Hepatocyte (in vitro differentiated cells): ENCODE measurements at regions not wholly inside any gene's neighbourhood (a gene's known extent, or its start where the extent isn't known, plus 50 kb on each side); places are given as distances from the start of the nearest gene placed in this dataset.

Experiments used
- DNase-seq: peaks from one replicate; pipeline ENCODE4 v3.0.0-alpha.2; 2016; ENCODE audit warnings: low spot score
- H2AFZ ChIP-seq: fragments of 200-600 bp; sonication (generic); 2 replicates; pipeline ENCODE4 v1.6.0; 2016; ENCODE audit warnings: antibody characterized with exemption, mild to moderate bottlenecking
- H3K27ac ChIP-seq: fragments of 200-600 bp; sonication (generic); 2 replicates; pipeline ENCODE4 v1.5.1; 2016; ENCODE audit warnings: mild to moderate bottlenecking
- H3K27me3 ChIP-seq: fragments of 200-600 bp; sonication (generic); 2 replicates; pipeline ENCODE4 v1.6.1; 2016
- H3K36me3 ChIP-seq: fragments of 200-600 bp; sonication (generic); replicated peaks from 2 replicates; pipeline ENCODE4 v1.5.1; 2016; ENCODE audit warnings: low read depth; ENCODE audit not compliant: insufficient read depth
- H3K4me1 ChIP-seq: fragments of 200-600 bp; sonication (generic); 2 replicates; pipeline ENCODE4 v1.5.1; 2016; ENCODE audit warnings: mild to moderate bottlenecking, moderate library complexity; ENCODE audit not compliant: insufficient read depth
- H3K4me2 ChIP-seq: fragments of 200-600 bp; sonication (generic); 2 replicates; pipeline ENCODE4 v1.6.0; 2016
- H3K4me3 ChIP-seq: fragments of 200-600 bp; sonication (generic); 2 replicates; pipeline ENCODE4 v1.5.1; 2016; ENCODE audit warnings: mild to moderate bottlenecking
- H3K79me2 ChIP-seq: fragments of 200-600 bp; sonication (generic); 2 replicates; pipeline ENCODE4 v1.6.0; 2017; ENCODE audit warnings: mild to moderate bottlenecking
- H3K9me2 ChIP-seq: fragments of 200-600 bp; sonication (generic); replicated peaks from 2 replicates; pipeline ENCODE4 v1.6.0; 2017; ENCODE audit warnings: mild to moderate bottlenecking; ENCODE audit not compliant: insufficient read depth
- H3K9me3 ChIP-seq: fragments of 200-600 bp; sonication (generic); 2 replicates; pipeline ENCODE4 v1.5.1; 2016; ENCODE audit warnings: low read depth, mild to moderate bottlenecking
- H4K20me1 ChIP-seq: fragments of 200-600 bp; sonication (generic); 2 replicates; pipeline ENCODE4 v1.6.0; 2016; ENCODE audit warnings: mild to moderate bottlenecking; ENCODE audit not compliant: insufficient read depth, poor library complexity, severe bottlenecking
- CTCF ChIP-seq: fragments of 200-600 bp; sonication (generic); IDR thresholded peaks from 2 replicates; pipeline ENCODE4 v1.5.1; 2016; ENCODE audit warnings: antibody characterized with exemption, mild to moderate bottlenecking; ENCODE audit not compliant: poor library complexity
- EZH2 ChIP-seq: fragments of 200-600 bp; sonication (generic); IDR thresholded peaks from 2 replicates; pipeline ENCODE4 v1.6.1; 2016; ENCODE audit warnings: antibody characterized with exemption, mild to moderate bottlenecking, borderline replicate concordance
- EZH2phosphoT487 ChIP-seq: fragments of 200-600 bp; sonication (generic); IDR thresholded peaks from one replicate; pipeline ENCODE4 v1.6.1; 2018; ENCODE audit warnings: antibody characterized with exemption, mild to moderate bottlenecking, low read depth, moderate library complexity; ENCODE audit not compliant: unreplicated experiment, severe bottlenecking
- WGBS: methylation state at CpG from one replicate; pipeline ENCODE4 v1.1.6; 2016; ENCODE audit warnings: low lambda C conversion rate; ENCODE audit errors: missing lambda C conversion rate; 5-methylcytosine and 5-hydroxymethylcytosine counted together

GRCh38 chr17:13746404-13746803 lies 144.7 kb upstream of the HS3ST3A1 start:
- Histone ChIP-seq H3K79me2 (no peaks in the 10 kb centered on the region), H3K4me1 (peaks cover 12% of the 10 kb centered on the region), H2AFZ (no peak overlapping the region), H3K27ac (no peak overlapping the region), H3K4me2 (no peak overlapping the region), H3K4me3 (no peak overlapping the region), H3K9me2 (no peaks in the 10 kb centered on the region), H4K20me1 (no peaks in the 10 kb centered on the region), H3K9me3 (no peaks in the 10 kb centered on the region), H3K36me3 (no peaks in the 10 kb centered on the region), H3K27me3 (no peaks in the 10 kb centered on the region)
- WGBS: 51% methylated on average over 9 of the region's 9 CpGs
- TF ChIP-seq CTCF (no peak), EZH2phosphoT487 (no peak), EZH2 (no peak)
- DNase-seq: peak; percentile 13

GRCh38 chr17:13749166-13749890 lies 147.6 kb upstream of the HS3ST3A1 start:
- Histone ChIP-seq H3K27me3 (no peaks in the 10 kb centered on the region), H3K36me3 (no peaks in the 10 kb centered on the region), H4K20me1 (no peaks in the 10 kb centered on the region), H2AFZ (no peak overlapping the region), H3K4me2 (peak overlapping the region; percentile 8), H3K4me1 (peaks cover 12% of the 10 kb centered on the region), H3K79me2 (no peaks in the 10 kb centered on the region), H3K9me3 (no peaks in the 10 kb centered on the region), H3K27ac (peak overlapping the region; percentile 13), H3K9me2 (no peaks in the 10 kb centered on the region), H3K4me3 (no peak overlapping the region)
- 61% methylated on average over 5 of the region's 5 CpGs for WGBS
- TF ChIP-seq EZH2phosphoT487 (no peak), CTCF (no peak), EZH2 (no peak)
- peak; percentile 5 for DNase-seq

- H3K27ac ChIP-seq: peak overlapping the region; percentile 26
- H4K20me1 ChIP-seq: no peaks in the 10 kb centered on the region
- no peaks in the 10 kb centered on the region for H3K9me2 ChIP-seq
- H3K79me2 ChIP-seq: no peaks in the 10 kb centered on the region
- H3K4me2 ChIP-seq: peak overlapping the region; percentile 8
- H3K4me3 ChIP-seq: no peak overlapping the region
- DNase-seq: peak; percentile 8
- TF ChIP-seq EZH2 (no peak), EZH2phosphoT487 (no peak), CTCF (no peak)
- no peaks in the 10 kb centered on the region for H3K27me3 ChIP-seq
- no peak overlapping the region for H2AFZ ChIP-seq
- no peaks in the 10 kb centered on the region for H3K9me3 ChIP-seq
- 18% methylated on average over 1 of the region's 1 CpG for WGBS
- H3K36me3 ChIP-seq: no peaks in the 10 kb centered on the region
- H3K4me1 ChIP-seq: peaks cover 12% of the 10 kb centered on the region
These were observed 148.1 kb upstream of the HS3ST3A1 start for GRCh38 chr17:13749891-13750235.
